RCC 7860 (cell line): ENCODE measurements at regions not wholly inside any gene's neighbourhood (a gene's known extent, or its start where the extent isn't known, plus 50 kb on each side); places are given as distances from the start of the nearest gene placed in this dataset.

Experiments used
- DNase-seq: peaks from one replicate; pipeline ENCODE4 v3.0.0-alpha.2; 2015; ENCODE audit warnings: low spot score
- FAIRE-seq: peaks from 2 replicates; lab custom pipeline; 2012; peaks lifted over from hg19 to GRCh38; lab: Jason Lieb, UNC

- no peak for DNase-seq
- FAIRE-seq, result no peak
Observed at GRCh38 chr2:168338292-168338691, 90.9 kb upstream of the STK39 start.

GRCh38 chr2:168338803-168339437 is 91.5 kb upstream of the STK39 start:
- FAIRE-seq (no peak), DNase-seq (no peak)

GRCh38 chr2:168340931-168341330 is 93.5 kb upstream of the STK39 start:
- FAIRE-seq, result no peak
- DNase-seq, result no peak

- FAIRE-seq, result no peak
- DNase-seq, result no peak
Observed at GRCh38 chr2:168343586-168343985, 96.2 kb upstream of the STK39 start.

DNA sequence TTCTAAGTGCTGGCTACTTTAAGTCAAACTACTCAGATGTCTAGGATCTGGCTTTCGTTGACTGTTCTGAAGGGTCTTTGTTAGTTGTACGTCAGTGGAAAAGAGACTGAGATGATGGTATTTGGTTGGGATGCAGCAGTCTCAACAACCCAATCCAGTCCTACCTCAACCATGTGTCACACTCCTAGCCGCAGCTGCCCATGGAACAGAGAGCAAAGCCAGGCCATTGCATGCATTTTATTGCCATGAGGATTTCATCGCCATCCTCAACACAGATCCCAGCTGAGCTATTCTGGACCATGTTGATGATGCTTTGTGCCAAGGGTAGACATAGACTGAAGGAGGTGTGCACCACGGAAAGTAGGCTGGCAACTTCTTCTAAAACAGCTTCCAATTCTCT is 97.3 kb upstream of the STK39 start:
- no peak for FAIRE-seq
- no peak for DNase-seq

GRCh38 chr2:168345601-168346000 is 98.2 kb upstream of the STK39 start:
- FAIRE-seq, result no peak
- no peak for DNase-seq

DNA sequence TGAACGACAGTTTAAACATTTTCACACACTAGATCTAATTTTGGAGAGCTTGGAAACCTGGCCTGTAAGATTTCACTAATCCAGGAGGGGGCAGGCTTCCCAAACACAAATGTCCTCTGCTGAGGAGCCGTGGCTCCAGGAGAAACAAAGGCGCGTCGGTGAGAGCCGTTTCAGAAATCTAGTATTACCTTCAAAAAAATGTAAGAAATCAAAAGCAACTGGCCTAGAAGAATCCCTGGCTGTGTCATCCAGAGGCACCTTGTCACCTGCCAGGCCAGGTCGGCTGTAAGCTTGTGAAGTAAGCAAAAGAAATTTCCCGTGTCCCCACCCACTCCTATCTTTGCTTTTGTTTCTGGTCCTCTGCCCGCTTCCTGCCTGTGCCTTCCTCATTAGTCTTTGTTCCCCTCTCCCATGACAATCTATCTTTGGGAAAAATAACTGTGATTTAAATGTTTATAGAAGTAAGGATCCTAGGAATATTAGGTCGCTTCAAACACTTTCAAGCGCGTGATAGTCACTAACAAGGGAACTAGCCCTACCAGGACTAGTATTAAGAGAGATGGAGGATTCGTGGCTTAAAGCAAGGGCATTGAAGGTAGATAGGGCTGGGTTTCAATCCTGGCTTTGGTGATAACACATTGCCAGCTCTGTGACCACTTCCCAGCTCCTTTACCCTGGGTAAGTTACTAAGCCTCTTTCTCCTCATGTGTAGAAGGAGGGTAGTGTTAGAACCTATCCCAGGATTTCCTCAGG is 99.5 kb upstream of the STK39 start:
- FAIRE-seq (peak; percentile 62), DNase-seq (peak; percentile 17)

DNA sequence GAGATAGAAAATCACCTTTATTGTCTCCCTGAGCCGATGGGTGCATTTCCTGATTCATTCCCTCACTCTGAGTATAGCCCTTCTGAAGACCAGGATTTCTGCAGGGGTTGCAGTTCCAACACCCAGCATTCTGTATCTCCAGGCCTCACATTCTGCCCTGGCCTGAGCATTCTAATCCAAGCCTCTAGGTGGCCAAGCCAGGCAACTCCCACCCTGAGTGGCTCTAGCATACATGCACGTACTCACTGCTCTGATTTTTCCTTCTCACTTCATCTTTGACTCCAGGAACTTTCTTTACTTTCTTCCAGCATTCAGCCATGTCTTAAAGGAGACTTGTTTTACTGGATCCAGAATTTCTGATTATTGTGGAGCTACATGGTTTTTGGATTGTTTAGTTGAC is 100.7 kb upstream of the STK39 start:
- no peak for FAIRE-seq
- DNase-seq, result no peak

DNA sequence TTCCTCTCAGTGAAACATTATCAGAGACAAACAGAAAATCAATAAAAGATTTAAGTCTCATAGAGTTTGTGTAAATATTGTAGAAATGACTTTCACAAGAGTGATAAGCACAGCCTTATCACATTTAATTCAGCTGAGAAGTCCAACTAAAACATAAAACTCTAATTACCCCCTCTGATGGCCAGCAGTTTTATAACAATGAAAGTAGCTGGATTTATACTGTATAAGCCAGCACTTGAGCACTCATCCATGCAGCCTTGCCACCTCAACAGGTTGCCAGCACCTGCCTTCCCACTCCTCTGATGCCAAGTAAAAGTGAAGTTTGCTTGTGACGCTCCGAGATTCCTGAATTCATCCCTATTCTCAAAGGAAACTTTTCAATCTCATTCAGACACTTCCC is 103.0 kb upstream of the STK39 start:
- no peak for DNase-seq
- FAIRE-seq, result no peak

GRCh38 chr2:168353251-168353650 is 102.8 kb upstream of the CERS6 start:
- FAIRE-seq (no peak), DNase-seq (no peak)

DNA sequence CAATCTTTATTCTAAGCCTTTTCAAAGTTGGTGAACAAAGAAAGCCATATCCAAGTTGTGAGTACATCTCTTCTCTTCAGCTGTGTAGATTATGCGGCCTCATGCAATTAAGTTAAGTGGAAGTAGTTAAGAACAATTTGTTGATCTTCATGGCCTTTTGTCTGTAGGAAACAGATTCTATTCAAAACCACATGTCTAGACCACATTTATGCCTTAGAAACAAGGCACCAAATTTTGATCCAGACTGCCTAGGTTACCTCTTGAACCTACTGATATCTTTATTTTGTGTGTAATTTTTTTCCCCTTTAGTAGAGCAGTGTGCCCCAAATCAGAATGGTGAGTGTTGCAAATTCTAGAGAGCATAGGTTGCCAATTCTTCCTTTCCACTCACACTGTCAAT is 101.6 kb upstream of the CERS6 start:
- no peak for FAIRE-seq
- DNase-seq, result no peak

DNA sequence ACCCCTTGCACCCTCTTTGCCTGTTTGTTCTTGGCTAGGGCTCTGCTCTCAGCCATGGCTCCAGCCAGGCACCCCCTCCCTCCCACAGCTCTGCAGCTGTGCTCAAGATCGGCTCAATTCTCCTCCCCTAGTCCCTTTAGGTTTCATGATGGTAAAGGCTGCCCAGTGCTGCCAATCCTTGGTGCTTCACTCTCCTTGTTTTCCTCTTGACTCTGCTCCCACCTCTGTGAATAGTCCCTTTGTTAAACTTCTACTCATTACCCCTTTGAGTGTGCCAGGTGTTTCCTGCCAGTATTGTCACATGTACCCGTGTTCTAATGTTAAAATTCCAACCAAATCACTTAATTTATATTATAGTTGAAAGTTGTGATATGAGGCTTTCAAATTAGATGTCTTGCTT is 101.0 kb upstream of the CERS6 start:
- FAIRE-seq (no peak), DNase-seq (no peak)

DNA sequence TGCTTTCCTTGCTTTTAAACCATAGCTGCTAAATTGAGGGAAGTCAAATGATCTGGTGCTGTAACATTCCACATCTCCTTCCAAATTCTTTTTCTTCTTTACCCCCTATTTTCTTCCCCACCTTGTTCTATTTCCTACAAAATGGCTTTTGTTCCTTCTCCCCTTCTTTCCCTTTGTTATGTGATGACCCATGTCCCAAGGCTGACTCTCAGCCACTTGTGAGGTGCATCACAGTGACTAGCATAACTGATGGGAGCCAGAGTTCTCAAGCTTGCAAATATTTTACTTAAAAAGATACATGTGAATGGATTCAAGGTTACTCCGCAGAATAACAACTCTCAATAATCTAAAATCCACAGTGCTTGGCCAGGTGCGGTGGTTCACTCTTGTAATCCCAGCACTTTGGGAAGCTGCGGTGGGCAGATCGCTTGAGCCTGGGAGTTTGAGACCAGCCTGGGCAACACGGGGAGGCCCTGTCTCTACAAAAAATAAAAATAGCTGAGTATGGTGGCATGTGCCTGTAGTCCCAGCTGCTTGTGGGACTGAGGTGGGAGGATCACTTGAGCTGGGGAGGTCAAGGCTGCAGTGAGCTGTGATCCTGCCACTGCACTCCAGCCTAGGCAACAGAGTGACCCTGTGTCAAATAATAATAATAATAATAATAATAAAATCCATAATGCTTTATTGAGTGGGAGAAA is 100.1 kb upstream of the CERS6 start:
- no peak for FAIRE-seq
- no peak for DNase-seq

DNA sequence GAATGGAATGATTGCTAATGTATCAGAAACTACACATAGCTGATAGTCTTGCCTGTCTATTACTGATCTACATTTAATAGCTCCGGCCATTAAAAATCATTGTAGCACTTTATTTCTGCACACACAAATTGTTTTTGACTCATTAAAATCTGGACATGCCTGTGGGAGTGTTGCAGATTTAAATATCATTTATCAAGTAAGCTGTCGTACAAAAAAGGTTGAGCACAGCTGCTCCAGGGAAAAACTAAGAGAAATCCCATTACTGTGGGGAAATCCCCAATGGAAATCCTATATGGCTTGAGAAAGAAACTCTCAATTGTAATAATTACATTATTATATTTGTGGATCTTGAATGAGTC is 99.6 kb upstream of the CERS6 start:
- DNase-seq (no peak), FAIRE-seq (no peak)

DNA sequence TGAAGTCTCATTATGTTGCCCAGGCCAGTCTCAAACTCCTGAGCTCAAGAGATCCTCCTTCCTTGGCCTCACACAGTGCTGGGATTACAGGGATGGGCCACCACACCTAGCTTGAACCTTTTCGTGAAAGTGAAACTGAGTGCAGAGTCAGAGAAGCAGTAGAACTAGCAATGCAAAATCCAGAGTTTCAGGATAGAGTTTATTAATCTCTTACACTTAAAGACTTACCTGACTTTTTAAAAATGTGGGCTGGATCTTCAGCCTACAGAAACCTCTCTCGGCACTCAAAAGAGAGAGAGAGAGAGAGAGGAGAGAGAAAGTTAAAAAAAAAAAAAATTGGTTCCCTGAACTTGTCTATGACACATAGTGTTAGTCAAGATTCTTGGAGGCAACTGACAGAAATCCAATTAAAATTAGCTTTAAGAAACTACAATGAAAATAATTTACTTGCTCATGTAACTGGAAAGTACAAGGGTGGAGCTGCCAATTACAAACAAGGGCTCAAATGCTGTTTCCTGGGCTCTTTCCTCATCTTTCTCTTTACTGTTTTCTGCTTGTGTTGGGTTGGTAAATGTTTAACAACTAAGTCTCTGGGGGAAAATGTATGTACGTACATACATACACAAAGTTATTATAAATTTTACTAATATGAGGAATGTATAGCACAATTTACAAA is 98.1 kb upstream of the CERS6 start:
- no peak for DNase-seq
- FAIRE-seq, result no peak

DNA sequence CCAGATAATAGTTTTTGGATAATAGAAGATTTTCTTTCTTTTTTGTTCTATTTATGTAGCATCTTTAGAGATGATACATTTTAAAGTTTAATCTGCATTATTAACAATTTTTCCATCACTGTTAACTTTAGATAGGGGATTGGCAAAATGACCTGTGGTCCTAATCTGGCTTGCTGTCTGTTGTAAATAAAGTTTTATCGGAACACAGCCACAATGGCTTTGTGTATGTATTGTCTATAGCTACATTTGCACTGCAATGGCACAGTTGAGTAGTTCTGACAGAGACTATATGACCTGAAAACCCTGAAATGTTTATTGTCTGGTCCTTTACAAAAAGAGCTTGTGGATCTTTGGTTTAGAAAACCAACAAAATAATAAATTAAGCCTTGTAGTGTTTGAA is 97.0 kb upstream of the CERS6 start:
- FAIRE-seq, result no peak
- DNase-seq, result no peak

DNA sequence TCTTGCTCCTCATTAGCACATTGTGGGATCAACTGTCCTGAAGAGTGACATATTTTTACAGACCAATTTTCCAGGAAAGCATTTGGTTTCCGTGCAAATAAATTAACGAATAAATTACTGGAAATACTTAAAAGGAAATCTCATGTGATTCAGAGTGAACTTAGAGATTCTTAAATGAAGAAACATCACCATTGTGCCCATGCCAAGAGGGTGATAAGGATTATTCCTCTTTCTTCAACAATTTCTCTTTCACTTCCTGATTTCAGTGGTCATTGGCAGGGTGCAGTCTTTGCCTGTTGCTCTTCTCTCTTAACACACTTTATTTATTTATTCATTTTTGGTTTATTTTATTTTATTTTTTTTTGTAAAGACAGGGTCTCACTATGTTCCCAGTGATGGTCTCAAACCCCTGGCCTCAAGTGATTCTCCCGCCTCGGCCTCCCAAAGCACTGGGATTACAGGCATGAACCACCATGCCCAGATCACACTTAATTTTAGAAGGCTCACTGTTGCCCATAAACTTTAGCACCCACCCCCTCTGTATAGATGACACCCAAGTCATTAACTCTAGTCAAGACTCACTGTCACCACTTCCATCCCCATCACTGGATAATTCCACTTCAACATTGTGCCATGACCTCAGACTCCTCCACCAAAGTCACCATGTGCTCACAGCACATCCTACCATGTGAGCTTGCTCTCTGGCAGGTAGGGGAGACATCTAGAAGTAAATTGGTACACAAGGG is 92.6 kb upstream of the CERS6 start:
- DNase-seq, result no peak
- FAIRE-seq, result no peak

DNA sequence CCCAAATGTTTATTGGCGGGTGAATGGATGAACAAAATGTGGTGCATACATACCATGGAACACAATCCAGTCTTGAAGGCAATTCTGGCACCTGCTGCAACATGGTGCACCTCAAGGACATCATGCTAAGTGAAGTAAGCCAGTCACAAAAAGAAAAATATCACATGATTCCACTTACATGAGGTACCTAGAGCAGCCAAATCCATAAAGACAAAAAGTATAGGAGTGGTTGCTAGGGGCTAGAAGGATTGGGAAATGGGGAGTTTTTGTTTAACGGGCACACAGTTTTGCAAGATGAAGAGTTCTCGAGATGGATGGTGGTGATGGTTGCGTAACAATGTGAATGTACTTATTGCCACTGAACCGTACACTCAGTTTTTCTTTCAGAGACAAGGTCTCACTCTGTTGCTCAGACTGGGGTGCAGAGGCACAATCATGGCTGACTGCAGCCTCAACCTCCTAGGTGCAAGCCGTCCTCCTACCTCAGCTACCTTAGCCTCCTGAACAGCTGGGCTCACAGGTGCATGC is 90.9 kb upstream of the CERS6 start:
- no peak for DNase-seq

GRCh38 chr2:168369031-168369430 is 87.0 kb upstream of the CERS6 start:
- no peak for DNase-seq
- FAIRE-seq, result no peak

More for the DNA sequence above, 90.9 kb upstream of the CERS6 start:
- no peak for FAIRE-seq

DNA sequence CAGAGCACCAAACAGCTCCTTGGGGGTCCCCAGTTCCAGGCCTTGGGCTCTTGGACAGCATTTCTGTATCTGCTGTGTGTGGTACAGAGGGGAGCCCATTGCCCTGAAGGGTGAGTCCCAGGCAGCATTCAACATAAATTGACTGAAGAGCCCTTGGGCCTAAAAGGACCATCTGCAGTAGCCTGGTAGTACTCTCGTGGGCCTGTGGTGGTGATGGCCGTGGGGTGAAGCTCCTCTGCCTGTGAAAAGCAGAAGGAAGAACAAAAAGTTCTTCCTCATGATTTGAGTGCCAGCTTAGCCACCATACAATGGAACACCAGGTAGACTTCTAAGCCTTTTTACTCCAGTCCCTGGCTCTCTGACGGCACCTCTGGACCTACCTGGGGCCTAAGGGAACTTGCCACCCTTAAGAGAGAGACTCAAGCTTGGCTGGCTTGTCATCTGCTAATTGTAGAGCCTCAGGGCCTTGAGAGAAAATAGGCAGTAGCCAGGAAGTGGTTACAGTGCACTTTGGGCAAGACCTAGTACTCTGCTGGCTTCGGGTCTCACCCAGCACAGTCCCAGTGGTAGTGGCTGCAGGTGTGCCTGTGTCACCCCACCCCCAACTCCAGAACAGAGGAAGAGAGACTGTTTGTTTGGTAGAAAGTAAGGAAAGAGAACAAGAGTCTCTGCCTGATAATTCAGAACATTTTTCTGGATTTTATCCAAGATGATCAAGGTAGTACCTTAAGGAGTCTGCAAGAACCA is 84.6 kb upstream of the CERS6 start:
- FAIRE-seq (no peak), DNase-seq (no peak)
